ENCODE measurements at regions not wholly inside any gene's neighbourhood (a gene's known extent, or its start where the extent isn't known, plus 50 kb on each side); places are given as distances from the start of the nearest gene placed in this dataset.

DNA sequence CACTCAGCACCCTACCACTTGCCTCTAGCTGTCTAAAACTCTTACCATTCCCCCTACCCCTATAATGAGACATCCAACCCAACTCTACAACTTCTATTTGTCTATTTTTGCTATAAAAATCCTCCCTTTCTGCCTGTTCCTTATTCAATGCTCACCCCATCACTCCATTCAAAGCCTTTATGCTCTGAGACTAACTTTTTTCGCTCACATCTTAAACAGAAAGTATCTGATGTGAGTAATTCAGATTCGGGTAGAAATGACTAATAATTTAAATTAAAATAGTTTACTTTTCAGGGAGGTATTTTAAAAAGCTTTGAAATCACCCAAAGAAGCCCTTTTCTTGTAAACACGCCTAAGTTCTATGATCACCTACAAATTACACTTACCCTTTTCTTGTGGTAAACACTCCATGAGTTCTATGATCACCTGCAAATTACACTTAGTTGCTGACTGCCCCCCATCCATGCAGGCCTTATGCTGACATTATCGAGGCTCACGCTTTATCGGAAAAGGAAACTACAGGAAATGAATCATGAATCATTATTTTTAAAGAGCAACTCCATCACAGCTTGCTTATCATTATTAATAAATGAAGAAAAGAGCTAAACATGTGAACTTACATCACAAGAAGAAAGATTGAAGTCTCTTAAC lies 168.7 kb upstream of the PPP1R2C start:
- H3K27ac ChIP-seq: no peak overlapping the region
- TF ChIP-seq, protein P1, sequence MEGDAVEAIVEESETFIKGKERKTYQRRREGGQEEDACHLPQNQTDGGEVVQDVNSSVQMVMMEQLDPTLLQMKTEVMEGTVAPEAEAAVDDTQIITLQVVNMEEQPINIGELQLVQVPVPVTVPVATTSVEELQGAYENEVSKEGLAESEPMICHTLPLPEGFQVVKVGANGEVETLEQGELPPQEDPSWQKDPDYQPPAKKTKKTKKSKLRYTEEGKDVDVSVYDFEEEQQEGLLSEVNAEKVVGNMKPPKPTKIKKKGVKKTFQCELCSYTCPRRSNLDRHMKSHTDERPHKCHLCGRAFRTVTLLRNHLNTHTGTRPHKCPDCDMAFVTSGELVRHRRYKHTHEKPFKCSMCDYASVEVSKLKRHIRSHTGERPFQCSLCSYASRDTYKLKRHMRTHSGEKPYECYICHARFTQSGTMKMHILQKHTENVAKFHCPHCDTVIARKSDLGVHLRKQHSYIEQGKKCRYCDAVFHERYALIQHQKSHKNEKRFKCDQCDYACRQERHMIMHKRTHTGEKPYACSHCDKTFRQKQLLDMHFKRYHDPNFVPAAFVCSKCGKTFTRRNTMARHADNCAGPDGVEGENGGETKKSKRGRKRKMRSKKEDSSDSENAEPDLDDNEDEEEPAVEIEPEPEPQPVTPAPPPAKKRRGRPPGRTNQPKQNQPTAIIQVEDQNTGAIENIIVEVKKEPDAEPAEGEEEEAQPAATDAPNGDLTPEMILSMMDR (conservative IDR thresholded peaks at IDR 0.05): no peak

DNA sequence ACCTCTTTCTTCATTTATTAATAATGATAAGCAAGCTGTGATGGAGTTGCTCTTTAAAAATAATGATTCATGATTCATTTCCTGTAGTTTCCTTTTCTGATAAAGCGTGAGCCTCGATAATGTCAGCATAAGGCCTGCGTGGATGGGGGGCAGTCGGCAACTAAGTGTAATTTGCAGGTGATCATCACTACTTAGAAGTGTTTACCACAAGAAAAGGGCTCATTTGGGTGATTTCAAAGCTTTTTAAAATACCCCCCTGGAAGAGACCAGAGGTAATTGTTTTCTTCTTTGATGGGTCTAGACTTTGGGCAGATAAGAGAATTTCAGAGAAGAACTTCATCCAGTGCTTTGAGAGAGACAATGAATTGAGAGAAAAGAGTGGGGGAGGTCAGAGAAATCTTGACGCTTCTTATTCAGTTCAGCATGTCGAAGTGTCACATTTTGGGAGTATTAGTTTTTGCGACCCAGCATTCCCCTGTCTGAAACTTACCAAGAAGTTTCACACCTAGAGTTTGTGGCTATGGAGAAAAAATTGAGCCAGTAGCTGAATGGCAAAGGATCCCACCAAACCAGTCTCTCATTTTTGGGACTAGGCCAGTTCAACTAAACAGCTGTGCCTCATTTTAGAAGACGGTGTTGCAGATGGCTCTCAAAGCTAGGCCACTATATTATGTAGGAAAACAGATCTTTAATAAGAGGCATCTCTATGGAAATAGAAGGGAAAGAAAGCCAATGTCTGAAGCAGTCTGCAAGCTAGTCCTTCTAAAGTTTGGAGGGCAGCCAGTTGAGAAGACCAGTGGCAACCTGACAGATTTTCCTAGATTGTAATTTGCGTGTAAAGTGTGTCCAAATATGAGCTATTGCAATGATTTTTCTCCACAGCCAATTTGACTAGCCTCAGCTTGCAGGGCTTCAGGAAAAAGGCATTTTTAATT lies 171.0 kb upstream of the PPP1R2C start:
- TF ChIP-seq, protein P1 (conservative IDR thresholded peaks at IDR 0.05): no peak
- H3K27ac ChIP-seq: no peak overlapping the region

DNA sequence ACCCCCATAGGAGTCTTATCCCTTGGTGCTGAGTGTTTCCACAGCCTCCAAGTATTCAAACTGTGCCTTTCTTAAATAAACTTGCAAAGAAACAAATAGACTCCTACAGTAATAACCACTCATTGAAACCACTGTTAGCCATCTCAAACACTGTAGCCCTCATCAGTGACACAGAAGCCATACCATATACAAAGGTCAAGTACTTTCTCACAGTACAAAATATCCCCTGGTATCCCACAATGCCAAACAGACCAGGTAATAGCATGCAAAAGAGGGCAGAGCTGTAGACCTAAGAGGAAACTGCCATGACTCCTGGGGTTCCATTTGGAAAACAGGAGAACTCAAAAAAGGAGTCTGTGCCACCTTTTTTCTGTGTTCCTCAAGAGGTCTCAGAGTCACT lies 173.8 kb upstream of the PPP1R2C start:
- no peak overlapping the region for H3K27ac ChIP-seq
- TF ChIP-seq, protein P1 (conservative IDR thresholded peaks at IDR 0.05): no peak

DNA sequence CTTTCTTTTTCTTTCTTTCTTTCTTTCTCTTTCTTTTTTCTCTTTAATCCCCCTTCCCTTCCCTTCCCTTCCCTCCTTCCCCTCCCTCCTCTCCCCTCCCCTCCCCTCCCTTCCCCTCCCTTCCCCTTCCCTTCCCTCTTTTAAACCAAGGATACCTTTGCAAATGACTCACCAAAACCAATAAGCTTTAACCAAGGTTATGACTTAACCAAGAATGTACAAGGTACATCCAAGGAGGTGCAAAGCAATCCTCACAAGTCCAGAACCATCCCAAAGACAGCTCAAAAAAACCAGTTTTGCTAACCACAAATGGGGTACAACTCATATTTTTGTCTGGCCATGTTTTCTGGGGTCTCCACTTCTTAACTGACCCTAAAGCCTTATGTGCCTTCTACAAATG lies 174.7 kb upstream of the PPP1R2C start:
- TF ChIP-seq, protein P1 (conservative IDR thresholded peaks at IDR 0.05): no peak
- no peak overlapping the region for H3K27ac ChIP-seq

DNA sequence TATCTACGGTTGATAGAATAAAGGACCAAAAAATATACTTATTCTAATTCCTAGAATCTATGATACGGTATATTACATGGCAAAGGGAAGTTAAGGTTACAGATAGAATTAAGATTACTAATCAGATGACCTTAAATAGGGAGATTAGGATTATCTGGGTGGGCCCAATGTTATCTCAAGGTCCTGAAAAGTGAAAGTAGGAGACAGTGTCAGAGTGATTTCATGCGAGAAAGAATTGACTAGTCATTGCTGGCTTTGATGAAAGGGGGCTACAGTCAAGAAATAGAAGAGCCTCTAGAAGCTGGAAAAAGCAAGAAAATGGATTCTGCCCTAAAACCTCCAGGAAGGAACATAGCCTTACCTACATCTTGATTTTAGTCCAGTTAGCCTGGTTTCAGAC lies 176.9 kb upstream of the PPP1R2C start:
- TF ChIP-seq, protein P1 (conservative IDR thresholded peaks at IDR 0.05): no peak
- no peak overlapping the region for H3K27ac ChIP-seq

DNA sequence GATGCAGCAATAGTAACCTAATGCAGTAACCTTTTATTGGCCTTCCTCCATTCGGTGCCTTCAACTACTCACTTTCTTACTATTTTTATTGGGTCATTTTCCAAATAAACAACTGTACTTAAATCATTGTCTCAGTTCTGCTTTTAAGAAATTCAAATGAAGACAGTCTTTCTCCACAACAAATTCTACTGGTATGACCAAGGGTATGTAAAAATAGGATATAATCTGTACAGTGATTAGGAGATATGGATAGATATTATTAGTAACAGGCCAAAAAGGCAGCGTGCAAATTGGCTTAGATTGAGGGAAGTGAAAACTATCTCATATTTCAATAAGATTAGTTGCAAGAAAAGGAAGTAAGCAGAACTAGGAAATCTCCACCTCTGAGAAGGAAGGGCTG lies 177.4 kb upstream of the PPP1R2C start:
- TF ChIP-seq, protein P1 (conservative IDR thresholded peaks at IDR 0.05): no peak
- H3K27ac ChIP-seq: no peak overlapping the region

DNA sequence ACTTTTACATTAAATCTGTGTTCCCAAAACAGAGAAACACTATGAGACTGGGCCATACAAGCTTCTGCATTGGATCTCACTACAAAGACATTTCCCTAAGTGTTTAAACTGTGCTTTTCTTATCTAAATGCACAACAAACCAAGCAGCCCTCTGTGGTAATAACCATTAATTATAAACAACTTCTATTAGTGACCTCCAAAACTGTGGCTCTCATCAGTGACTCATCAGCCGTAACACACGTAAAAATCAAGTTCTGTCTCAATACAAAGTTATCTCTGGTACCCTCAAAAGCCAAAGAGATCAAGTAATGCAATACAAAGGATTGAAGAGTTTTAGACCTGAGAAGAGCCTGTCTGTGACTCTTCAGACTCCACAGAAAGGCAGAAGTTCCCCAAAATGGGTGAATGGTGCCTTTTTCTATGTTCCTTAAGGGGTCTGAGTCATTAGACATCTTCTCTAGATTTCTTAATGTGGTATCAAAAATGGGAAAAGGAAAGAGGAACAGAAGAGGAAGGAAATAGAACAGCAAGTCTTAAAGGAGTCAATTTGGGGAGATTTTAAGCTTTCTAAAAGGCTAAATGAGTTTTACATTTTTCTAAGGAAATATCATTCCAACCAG lies 189.8 kb upstream of the PPP1R2C start:
- no peak overlapping the region for H3K27ac ChIP-seq
- TF ChIP-seq, protein P1 (conservative IDR thresholded peaks at IDR 0.05): no peak
